Motor neuron (in vitro differentiated cells): ENCODE measurements at regions not wholly inside any gene's neighbourhood (a gene's known extent, or its start where the extent isn't known, plus 50 kb on each side); places are given as distances from the start of the nearest gene placed in this dataset.

ENCODE experiments used
- ATAC-seq, 8 experiments: fragments of 200-7000 bp; cut with Tn5 transposase; replicated peaks in 6 of 8; 2 replicates each; pipeline ENCODE4 v1.8.0; 2021; ENCODE audit warnings: mild to moderate bottlenecking in 8 of 8, moderate library complexity in 8 of 8
- H3K27ac ChIP-seq, 2 donors: fragments of 250-450 bp; sonication (Bioruptor Pico); 2 replicates each; pipeline ENCODE4 v1.9.0; 2021; ENCODE audit warnings: antibody characterized with exemption in 2 of 2, mild to moderate bottlenecking in 2 of 2, moderate library complexity in 1 of 2
- H3K4me1 ChIP-seq, 2 donors: fragments of 250-450 bp; sonication (Bioruptor Pico); replicated peaks in 1 of 2; 2 replicates each; pipeline ENCODE4 v1.6.1; 2021; ENCODE audit warnings: antibody characterized with exemption in 2 of 2, mild to moderate bottlenecking in 2 of 2, moderate library complexity in 1 of 2
- H3K4me3 ChIP-seq, 5 donors: fragments of 250-450 bp; sonication (Bioruptor Pico); 2 replicates each; pipeline ENCODE4 v1.9.0; 2021; ENCODE audit warnings: antibody characterized with exemption in 5 of 5, mild to moderate bottlenecking in 5 of 5, moderate library complexity in 4 of 5
- WGBS, 10 experiments: fragments of 450-650 bp; shearing (Covaris generic); methylation state at CpG; one replicate each; pipeline ENCODE4 v1.0.0; 2022; 5-methylcytosine and 5-hydroxymethylcytosine counted together
- in situ Hi-C, 9 experiments: fragments of 400-800 bp; cut with MboI; loops; one replicate each; pipeline ENCODE4 v1.15.0; 2021; ENCODE audit warnings: low sequenced_read_pairs in 9 of 9, low pct_unique_long_range_greater_than_20kb in 2 of 9; ENCODE audit not compliant: unreplicated experiment in 9 of 9

GRCh38 chr2:217011576-217011975 lies 151.7 kb upstream of the TNP1 start:
- Histone ChIP-seq H3K27ac (no peak overlapping the region), H3K4me1 (no peaks in the 10 kb centered on the region), H3K4me3 (no peak overlapping the region)
- in situ Hi-C loops = no loop called here
- WGBS, 10 experiments = 89 to 100% (median 92%) methylated on average over 1 to 4 of the region's 4 CpGs; no CpG with 5 or more reads in 7 of the 10 experiments
- ATAC-seq = no peak

GRCh38 chr2:217010173-217010572 lies 150.3 kb upstream of the TNP1 start:
- WGBS, 10 experiments = 0 to 86% (median 65%) methylated on average over 1 to 3 of the region's 3 CpGs; no CpG with 5 or more reads in 3 of the 10 experiments
- in situ Hi-C loops = no loop called here
- ATAC-seq = no peak
- Histone ChIP-seq H3K4me1 (no peaks in the 10 kb centered on the region), H3K27ac (no peak overlapping the region), H3K4me3 (no peak overlapping the region)

GRCh38 chr2:217008794-217009193 lies 148.9 kb upstream of the TNP1 start:
- Histone ChIP-seq H3K27ac (no peak overlapping the region), H3K4me1 (no peaks in the 10 kb centered on the region), H3K4me3 (no peak overlapping the region)
- WGBS, 10 experiments = 0 to 100% methylated on average over 1 of the region's 2 CpGs; no CpG with 5 or more reads in 8 of the 10 experiments
- no peak for ATAC-seq
- in situ Hi-C loops = no loop called here

- 18 to 89% (median 83%) methylated on average over 1 to 3 of the region's 3 CpGs; no CpG with 5 or more reads in 5 of the 10 experiments for WGBS, 10 experiments
- peaks cover 8 to 9% of the 10 kb centered on the region in 2 donors for H3K4me1 ChIP-seq
- in situ Hi-C loops = no loop called here
- ATAC-seq = no peak
- H3K27ac ChIP-seq = no peak overlapping the region
- no peak overlapping the region for H3K4me3 ChIP-seq
Measured at GRCh38 chr2:217006217-217006616, 146.4 kb upstream of the TNP1 start.

- no peak for ATAC-seq
- H3K4me3 ChIP-seq = no peak overlapping the region
- H3K27ac ChIP-seq = no peak overlapping the region
- H3K4me1 ChIP-seq = peaks cover 8 to 9% of the 10 kb centered on the region in 2 donors
- 15 to 86% (median 51%) methylated on average over 1 to 3 of the region's 3 CpGs for WGBS, 10 experiments
- in situ Hi-C loops = no loop called here
Measured at GRCh38 chr2:217004656-217005055, 144.8 kb upstream of the TNP1 start.

- H3K4me3 ChIP-seq = no peak overlapping the region
- H3K27ac ChIP-seq = no peak overlapping the region
- peaks cover 8 to 9% of the 10 kb centered on the region in 2 donors for H3K4me1 ChIP-seq
- 15 to 80% (median 43%) methylated on average over 1 to 2 of the region's 2 CpGs; no CpG with 5 or more reads in 6 of the 10 experiments for WGBS, 10 experiments
- ATAC-seq = peak in 1 of 8 experiments; percentile 48
- in situ Hi-C loops = no loop called here
Measured at GRCh38 chr2:217001740-217002139, 141.9 kb upstream of the TNP1 start.

GRCh38 chr2:217000406-217000805 lies 140.5 kb upstream of the TNP1 start:
- WGBS, 10 experiments = 32 to 100% (median 75%) methylated on average over 1 to 3 of the region's 3 CpGs; no CpG with 5 or more reads in 1 of the 10 experiments
- in situ Hi-C loops = no loop called here
- H3K4me3 ChIP-seq = no peak overlapping the region
- ATAC-seq = no peak
- peaks cover 8 to 9% of the 10 kb centered on the region in 2 donors for H3K4me1 ChIP-seq
- no peak overlapping the region for H3K27ac ChIP-seq

- 7 to 100% (median 83%) methylated on average over 1 to 6 of the region's 8 CpGs; no CpG with 5 or more reads in 1 of the 10 experiments for WGBS, 10 experiments
- ATAC-seq = no peak
- Histone ChIP-seq H3K27ac (no peak overlapping the region), H3K4me3 (no peak overlapping the region), H3K4me1 (peaks cover 2 to 12% of the 10 kb centered on the region in 2 donors)
- in situ Hi-C loops = no loop called here
Measured at GRCh38 chr2:216996279-216996845, 136.5 kb upstream of the TNP1 start.

- no peak overlapping the region for H3K27ac ChIP-seq
- H3K4me1 ChIP-seq = peaks cover 0 to 13% of the 10 kb centered on the region in 2 donors
- H3K4me3 ChIP-seq = no peak overlapping the region
- in situ Hi-C loops = no loop called here
- WGBS, 10 experiments = 0 to 100% (median 83%) methylated on average over 2 to 7 of the region's 7 CpGs
- ATAC-seq = peak in 3 of 8 experiments; percentile 13 to 83 (median 70)
Measured at GRCh38 chr2:216994353-216994854, 134.5 kb upstream of the TNP1 start.

- peak in 2 of 8 experiments; percentile 17 to 18 for ATAC-seq
- in situ Hi-C loops = no loop called here
- Histone ChIP-seq H3K27ac (no peak overlapping the region), H3K4me1 (peaks cover 7 to 21% of the 10 kb centered on the region in 2 donors), H3K4me3 (no peak overlapping the region)
- WGBS, 10 experiments = 0 to 95% (median 82%) methylated on average over 1 to 3 of the region's 3 CpGs; no CpG with 5 or more reads in 3 of the 10 experiments
Measured at GRCh38 chr2:216992056-216992675, 132.3 kb upstream of the TNP1 start.

GRCh38 chr2:216991563-216991962 lies 131.7 kb upstream of the TNP1 start:
- in situ Hi-C loops = no loop called here
- no peak overlapping the region for H3K4me3 ChIP-seq
- H3K4me1 ChIP-seq = peaks cover 10 to 23% of the 10 kb centered on the region in 2 donors
- 0 to 91% (median 42%) methylated on average over 1 of the region's 1 CpG; no CpG with 5 or more reads in 2 of the 10 experiments for whole genome bisulfite sequencing, 10 experiments
- peak overlapping the region in 1 of 2 donors; percentile 42 for H3K27ac ChIP-seq
- peak in 5 of 8 experiments; percentile 38 to 74 (median 65) for ATAC-seq

- WGBS, 10 experiments = 24 to 90% (median 80%) methylated on average over 2 to 5 of the region's 5 CpGs; no CpG with 5 or more reads in 1 of the 10 experiments
- no peak overlapping the region for H3K4me3 ChIP-seq
- in situ Hi-C loops = no loop called here
- H3K4me1 ChIP-seq = peaks cover 20 to 27% of the 10 kb centered on the region in 2 donors
- no peak overlapping the region for H3K27ac ChIP-seq
- ATAC-seq = peak in 1 of 8 experiments; percentile 4
Measured at GRCh38 chr2:216989340-216990129, 129.7 kb upstream of the TNP1 start.
